Liver (tissue), 3 donors: ENCODE measurements at regions not wholly inside any gene's neighbourhood (a gene's known extent, or its start where the extent isn't known, plus 50 kb on each side); places are given as distances from the start of the nearest gene placed in this dataset.
"Not testable (repeated sequence)": the region's sequence is repeated elsewhere in the genome, so short reads cannot be mapped to it uniquely, and the experiment has no call there.

ENCODE experiments used
- EGR1 ChIP-seq, 2 donors: IDR thresholded peaks; 2 replicates each; pipeline ENCODE4 v1.6.1; 2016 to 2018; ENCODE audit warnings: antibody characterized with exemption in 2 of 2, low read depth in 2 of 2
- GABPA ChIP-seq, 2 donors: IDR thresholded peaks in 1 of 2; conservative IDR thresholded peaks in 1 of 2; 2 replicates each; pipeline ENCODE4 v1.6.1; 2016; ENCODE audit warnings: antibody characterized with exemption in 2 of 2, mild to moderate bottlenecking in 1 of 2, moderate library complexity in 1 of 2
- HNF4A ChIP-seq, 2 donors: conservative IDR thresholded peaks; 2 replicates each; pipeline ENCODE4 v1.6.1; 2016; ENCODE audit warnings: antibody characterized with exemption in 2 of 2, mild to moderate bottlenecking in 2 of 2
- JUND ChIP-seq, 2 donors: IDR thresholded peaks; 2 replicates each; pipeline ENCODE4 v1.6.1; 2016; ENCODE audit warnings: antibody characterized with exemption in 2 of 2
- MAX ChIP-seq: IDR thresholded peaks from 2 replicates; pipeline ENCODE4 v1.6.1; 2016; ENCODE audit warnings: antibody characterized with exemption
- NR2F2 ChIP-seq: IDR thresholded peaks from 2 replicates; pipeline ENCODE4 v1.6.1; 2016; ENCODE audit warnings: antibody characterized with exemption
- RAD21 ChIP-seq, 2 donors: IDR thresholded peaks; 2 replicates each; pipeline ENCODE4 v1.6.1; 2016; ENCODE audit warnings: antibody characterized with exemption in 2 of 2, mild to moderate bottlenecking in 2 of 2
- REST ChIP-seq: IDR thresholded peaks from 2 replicates; pipeline ENCODE4 v1.6.1; 2016; ENCODE audit warnings: antibody characterized with exemption, mild to moderate bottlenecking
- RXRA ChIP-seq, 2 donors: IDR thresholded peaks; 2 replicates each; pipeline ENCODE4 v1.6.1; 2017 to 2018; ENCODE audit warnings: antibody characterized with exemption in 2 of 2, mild to moderate bottlenecking in 1 of 2
- SP1 ChIP-seq: IDR thresholded peaks from 2 replicates; pipeline ENCODE4 v1.6.1; 2018; ENCODE audit warnings: antibody characterized with exemption, mild to moderate bottlenecking
- TAF1 ChIP-seq: conservative IDR thresholded peaks from 2 replicates; pipeline ENCODE4 v1.6.1; 2016; ENCODE audit warnings: antibody characterized with exemption, mild to moderate bottlenecking
- YY1 ChIP-seq: IDR thresholded peaks from 2 replicates; pipeline ENCODE4 v1.6.1; 2016; ENCODE audit warnings: antibody characterized with exemption, mild to moderate bottlenecking
- ZBTB33 ChIP-seq: IDR thresholded peaks from 2 replicates; pipeline ENCODE4 v1.6.1; 2016; ENCODE audit warnings: antibody characterized with exemption
- TF ChIP-seq, protein P1 (sequence below): fragments of 150-350 bp; IDR thresholded peaks from 2 replicates; pipeline ENCODE4 v1.5.1; 2017; ENCODE audit warnings: improper control_type of control experiment, low read depth, low read length; ENCODE audit not compliant: missing input control
- donor health status: healthy.
- donor health status: healthy.

- TF ChIP-seq, protein P1, sequence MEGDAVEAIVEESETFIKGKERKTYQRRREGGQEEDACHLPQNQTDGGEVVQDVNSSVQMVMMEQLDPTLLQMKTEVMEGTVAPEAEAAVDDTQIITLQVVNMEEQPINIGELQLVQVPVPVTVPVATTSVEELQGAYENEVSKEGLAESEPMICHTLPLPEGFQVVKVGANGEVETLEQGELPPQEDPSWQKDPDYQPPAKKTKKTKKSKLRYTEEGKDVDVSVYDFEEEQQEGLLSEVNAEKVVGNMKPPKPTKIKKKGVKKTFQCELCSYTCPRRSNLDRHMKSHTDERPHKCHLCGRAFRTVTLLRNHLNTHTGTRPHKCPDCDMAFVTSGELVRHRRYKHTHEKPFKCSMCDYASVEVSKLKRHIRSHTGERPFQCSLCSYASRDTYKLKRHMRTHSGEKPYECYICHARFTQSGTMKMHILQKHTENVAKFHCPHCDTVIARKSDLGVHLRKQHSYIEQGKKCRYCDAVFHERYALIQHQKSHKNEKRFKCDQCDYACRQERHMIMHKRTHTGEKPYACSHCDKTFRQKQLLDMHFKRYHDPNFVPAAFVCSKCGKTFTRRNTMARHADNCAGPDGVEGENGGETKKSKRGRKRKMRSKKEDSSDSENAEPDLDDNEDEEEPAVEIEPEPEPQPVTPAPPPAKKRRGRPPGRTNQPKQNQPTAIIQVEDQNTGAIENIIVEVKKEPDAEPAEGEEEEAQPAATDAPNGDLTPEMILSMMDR: not testable (repeated sequence)
- not testable (repeated sequence) for TF ChIP-seq REST; SP1; RXRA (IDR thresholded peaks at IDR 0.05); MAX; JUND (IDR thresholded peaks at IDR 0.05); ZBTB33; YY1; NR2F2; TAF1; GABPA (IDR thresholded peaks at IDR 0.05 in 1 of 2, conservative IDR thresholded peaks at IDR 0.05 in 1 of 2); RAD21 (IDR thresholded peaks at IDR 0.05); HNF4A (conservative IDR thresholded peaks at IDR 0.05); EGR1 (IDR thresholded peaks at IDR 0.05; ENCODE audit: low read depth in 2 of 2)
Observed at GRCh38 chr21:6093419-6093818, 4428.0 kb upstream of the TPTE start.
